H9 (cell line): ENCODE measurements at regions not wholly inside any gene's neighbourhood (a gene's known extent, or its start where the extent isn't known, plus 50 kb on each side); places are given as distances from the start of the nearest gene placed in this dataset.

ENCODE experiments used
- DNase-seq: peaks from one replicate; pipeline ENCODE4 v3.0.0-alpha.2; 2017
- H2AFZ ChIP-seq: one replicate; pipeline ENCODE4 v1.6.1; 2013; ENCODE audit warnings: mild to moderate bottlenecking, low read length, control low read depth, moderate library complexity
- H2AK5ac ChIP-seq: 2 replicates; pipeline ENCODE4 v1.6.1; 2013; ENCODE audit warnings: low read length, control low read depth, mixed read lengths; ENCODE audit not compliant: insufficient read length
- H2BK120ac ChIP-seq: one replicate; pipeline ENCODE4 v1.6.1; 2013; ENCODE audit warnings: low read depth, mild to moderate bottlenecking, low read length, control low read depth, inconsistent platforms; ENCODE audit not compliant: poor library complexity, severe bottlenecking
- H2BK12ac ChIP-seq: 2 replicates; pipeline ENCODE4 v1.6.1; 2013; ENCODE audit warnings: low read length, control low read depth, mixed read lengths, low read depth; ENCODE audit not compliant: insufficient read length
- H2BK15ac ChIP-seq: 2 replicates; pipeline ENCODE4 v1.6.1; 2013; ENCODE audit warnings: low read depth, low read length, control low read depth
- H2BK20ac ChIP-seq: one replicate; pipeline ENCODE4 v1.6.1; 2013; ENCODE audit warnings: low read depth, mild to moderate bottlenecking, low read length, control low read depth, inconsistent platforms; ENCODE audit not compliant: poor library complexity, severe bottlenecking
- H2BK5ac ChIP-seq: 2 replicates; pipeline ENCODE4 v1.6.1; 2013; ENCODE audit warnings: low read length, control low read depth, mixed read lengths; ENCODE audit not compliant: insufficient read length
- H3K14ac ChIP-seq: 2 replicates; pipeline ENCODE4 v1.6.1; 2013; ENCODE audit warnings: low read length, control low read depth; ENCODE audit not compliant: insufficient read depth
- H3K18ac ChIP-seq: 2 replicates; pipeline ENCODE4 v1.6.1; 2013; ENCODE audit warnings: low read depth, mild to moderate bottlenecking, mixed read lengths, low read length, control low read depth; ENCODE audit not compliant: insufficient read length
- H3K23ac ChIP-seq: 2 replicates; pipeline ENCODE4 v1.6.1; 2013; ENCODE audit warnings: low read length, control low read depth, mixed read lengths, low read depth; ENCODE audit not compliant: insufficient read length
- H3K23me2 ChIP-seq: 2 replicates; pipeline ENCODE4 v1.6.1; 2013; ENCODE audit warnings: low read depth, mild to moderate bottlenecking, mixed read lengths, low read length, control low read depth; ENCODE audit not compliant: insufficient read length, poor library complexity, severe bottlenecking
- H3K27ac ChIP-seq: 2 replicates; pipeline ENCODE4 v1.5.1; 2013; ENCODE audit warnings: low read length, control low read depth, mixed read lengths, low read depth; ENCODE audit not compliant: insufficient read length
- H3K27me3 ChIP-seq: 2 replicates; pipeline ENCODE4 v1.6.1; 2013; ENCODE audit warnings: low read length, control low read depth, inconsistent platforms; ENCODE audit not compliant: insufficient read depth
- H3K4ac ChIP-seq: 2 replicates; pipeline ENCODE4 v1.6.1; 2013; ENCODE audit warnings: low read depth, mild to moderate bottlenecking, control low read depth, inconsistent platforms, low read length, moderate library complexity
- H3K4me1 ChIP-seq: 2 replicates; pipeline ENCODE4 v1.6.1; 2013; ENCODE audit warnings: low read length, control low read depth, inconsistent platforms; ENCODE audit not compliant: insufficient read depth
- H3K4me2 ChIP-seq: 2 replicates; pipeline ENCODE4 v1.6.1; 2013; ENCODE audit warnings: low read length, control low read depth, mixed read lengths; ENCODE audit not compliant: insufficient read length, insufficient read depth
- H3K56ac ChIP-seq: 2 replicates; pipeline ENCODE4 v1.6.1; 2013; ENCODE audit warnings: low read depth, mild to moderate bottlenecking, mixed read lengths, low read length, control low read depth; ENCODE audit not compliant: insufficient read length
- H3K79me1 ChIP-seq: 2 replicates; pipeline ENCODE4 v1.6.1; 2013; ENCODE audit warnings: low read depth, mild to moderate bottlenecking, moderate library complexity, low read length, control low read depth, inconsistent platforms; ENCODE audit not compliant: insufficient read depth, poor library complexity, severe bottlenecking
- H3K79me2 ChIP-seq: 2 replicates; pipeline ENCODE4 v1.6.1; 2013; ENCODE audit warnings: low read length, control low read depth, inconsistent platforms; ENCODE audit not compliant: insufficient read depth
- H3K9ac ChIP-seq: 2 replicates; pipeline ENCODE4 v1.6.1; 2013; ENCODE audit warnings: low read length, control low read depth, mixed read lengths; ENCODE audit not compliant: insufficient read length; ENCODE audit errors: extremely low read depth
- H3K9me3 ChIP-seq: one replicate; pipeline ENCODE4 v1.6.1; 2013; ENCODE audit warnings: low read depth, low read length, inconsistent platforms; ENCODE audit not compliant: control insufficient read depth
- H3T11ph ChIP-seq: one replicate; pipeline ENCODE4 v1.6.1; 2013; ENCODE audit warnings: mild to moderate bottlenecking, low read length, control low read depth, inconsistent platforms
- H4K20me1 ChIP-seq: one replicate; pipeline ENCODE4 v1.6.1; 2013; ENCODE audit not compliant: control insufficient read depth, insufficient read length, insufficient read depth
- H4K5ac ChIP-seq: 2 replicates; pipeline ENCODE4 v1.6.1; 2013; ENCODE audit warnings: low read depth, mild to moderate bottlenecking, mixed read lengths, low read length, control low read depth; ENCODE audit not compliant: insufficient read length
- H4K8ac ChIP-seq: replicated peaks from 2 replicates; pipeline ENCODE4 v1.6.1; 2013; ENCODE audit warnings: low read length, control low read depth, mixed read lengths, low read depth; ENCODE audit not compliant: insufficient read length
- H4K91ac ChIP-seq: 2 replicates; pipeline ENCODE4 v1.6.1; 2013; ENCODE audit warnings: low read depth, mild to moderate bottlenecking, moderate library complexity, mixed read lengths, low read length, control low read depth; ENCODE audit not compliant: insufficient read length
- H3K27ac Mint-ChIP-seq, 3 experiments: 2 replicates in 2 of 3; 3 replicates in 1 of 3; pipeline ENCODE4 v1.8.0; 2020 to 2021; ENCODE audit warnings: mixed read lengths in 3 of 3, mild to moderate bottlenecking in 1 of 3, moderate library complexity in 1 of 3
- H3K27me3 Mint-ChIP-seq: 2 replicates; pipeline ENCODE4 v1.8.0; 2021; ENCODE audit warnings: low read depth, mild to moderate bottlenecking, moderate library complexity, mixed read lengths
- H3K36me3 Mint-ChIP-seq, 3 experiments: 2 replicates in 2 of 3; 3 replicates in 1 of 3; pipeline ENCODE4 v1.8.0; 2020 to 2021; ENCODE audit warnings: low read depth in 3 of 3, mixed read lengths in 3 of 3; ENCODE audit not compliant: insufficient read depth in 1 of 3
- H3K4me1 Mint-ChIP-seq, 2 experiments: 2 replicates each; pipeline ENCODE4 v1.8.0; 2020; ENCODE audit warnings: mixed read lengths in 2 of 2
- H3K4me3 Mint-ChIP-seq, 2 experiments: 2 replicates in 1 of 2; 3 replicates in 1 of 2; pipeline ENCODE4 v1.8.0; 2020 to 2021; ENCODE audit warnings: mild to moderate bottlenecking in 2 of 2, mixed read lengths in 2 of 2, moderate library complexity in 1 of 2
- H3K9me3 Mint-ChIP-seq, 2 experiments: 2 replicates in 1 of 2; 3 replicates in 1 of 2; pipeline ENCODE4 v1.8.0; 2020; ENCODE audit warnings: mild to moderate bottlenecking in 2 of 2, mixed read lengths in 2 of 2, moderate library complexity in 1 of 2
- WGBS: extraction: QIAGEN DNeasy Blood & Tissue Kit; methylation state at CpG from one replicate; pipeline ENCODE4 v1.1.7; 2013; ENCODE audit warnings: missing lambda C conversion rate, low lambda C conversion rate, mixed read lengths; ENCODE audit not compliant: insufficient read length; ENCODE audit errors: extremely low coverage; 5-methylcytosine and 5-hydroxymethylcytosine counted together
- TF ChIP-seq, protein P1 (sequence below): fragments of 200-600 bp; sonication (generic); conservative IDR thresholded peaks from 3 replicates; pipeline ENCODE4 v1.8.0; 2021; ENCODE audit warnings: antibody characterized with exemption, mild to moderate bottlenecking

DNA sequence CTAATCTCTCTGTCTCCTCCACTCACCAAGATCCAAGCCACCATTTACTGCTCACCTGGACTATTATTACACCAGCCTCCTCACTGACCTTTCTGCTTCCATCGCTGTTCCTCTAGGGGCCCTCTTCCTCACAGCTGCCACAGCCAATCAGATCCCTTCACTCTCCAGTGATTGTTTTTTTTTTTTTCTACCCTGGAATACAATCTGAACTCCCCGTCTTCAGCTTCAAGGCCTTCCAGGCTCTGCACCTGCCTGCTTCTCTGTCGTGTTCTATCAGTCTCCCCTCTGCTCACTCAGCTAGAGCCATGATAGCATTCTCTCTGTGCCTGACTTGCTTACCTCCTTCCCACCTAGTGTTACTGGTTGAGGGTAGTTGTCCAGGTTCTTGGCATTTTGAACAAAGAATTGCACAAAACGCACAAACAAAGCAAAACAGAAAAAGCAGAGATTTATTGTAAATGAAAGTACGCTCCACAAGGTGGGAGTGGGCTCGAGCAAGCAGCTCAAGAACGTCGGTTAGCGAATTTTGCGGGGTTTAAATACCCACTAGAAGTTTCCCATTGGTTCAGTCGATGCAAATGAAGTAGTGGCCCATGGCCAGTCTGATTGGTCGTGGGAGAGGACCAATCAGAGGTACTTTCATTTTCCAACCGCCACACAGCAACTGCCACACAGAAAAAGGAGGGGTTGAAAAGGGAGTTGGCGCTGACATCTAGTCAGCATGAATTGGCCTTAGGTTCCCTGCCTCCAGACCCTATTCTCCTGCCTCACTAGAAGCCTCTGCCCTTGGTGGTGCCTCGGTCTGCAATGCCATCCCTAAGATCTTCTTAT lies 188.9 kb downstream of the TLE3 start:
- Histone ChIP-seq H2AK5ac (no peak overlapping the region), H3K9ac (no peak overlapping the region), H3K4me1 (peaks cover 6% of the 10 kb centered on the region; the same call in 1 of the 2 replicates), H2BK5ac (no peak overlapping the region), H3K4ac (no peak overlapping the region), H3K79me1 (no peaks in the 10 kb centered on the region), H3T11ph (no peak overlapping the region), H3K27ac (no peak overlapping the region), H2BK20ac (no peak overlapping the region), H3K18ac (no peak overlapping the region), H3K14ac (no peak overlapping the region; the same call in 1 of the 2 replicates), H4K20me1 (no peaks in the 10 kb centered on the region), H3K79me2 (no peaks in the 10 kb centered on the region), H4K5ac (no peak overlapping the region), H2BK15ac (no peak overlapping the region), H3K56ac (no peak overlapping the region), H3K23ac (no peak overlapping the region), H4K8ac (no peak overlapping the region), H3K27me3 (no peaks in the 10 kb centered on the region), H3K4me2 (peak overlapping the region; percentile 39), H2AFZ (no peak overlapping the region), H3K9me3 (no peaks in the 10 kb centered on the region), H4K91ac (no peak overlapping the region), H2BK120ac (no peak overlapping the region), H3K23me2 (no peaks in the 10 kb centered on the region), H2BK12ac (no peak overlapping the region)
- no peaks in the 10 kb centered on the region for H3K9me3 Mint-ChIP-seq
- peaks cover 35 to 41% of the 10 kb centered on the region in 2 experiments for H3K4me1 Mint-ChIP-seq
- TF ChIP-seq, protein P1, sequence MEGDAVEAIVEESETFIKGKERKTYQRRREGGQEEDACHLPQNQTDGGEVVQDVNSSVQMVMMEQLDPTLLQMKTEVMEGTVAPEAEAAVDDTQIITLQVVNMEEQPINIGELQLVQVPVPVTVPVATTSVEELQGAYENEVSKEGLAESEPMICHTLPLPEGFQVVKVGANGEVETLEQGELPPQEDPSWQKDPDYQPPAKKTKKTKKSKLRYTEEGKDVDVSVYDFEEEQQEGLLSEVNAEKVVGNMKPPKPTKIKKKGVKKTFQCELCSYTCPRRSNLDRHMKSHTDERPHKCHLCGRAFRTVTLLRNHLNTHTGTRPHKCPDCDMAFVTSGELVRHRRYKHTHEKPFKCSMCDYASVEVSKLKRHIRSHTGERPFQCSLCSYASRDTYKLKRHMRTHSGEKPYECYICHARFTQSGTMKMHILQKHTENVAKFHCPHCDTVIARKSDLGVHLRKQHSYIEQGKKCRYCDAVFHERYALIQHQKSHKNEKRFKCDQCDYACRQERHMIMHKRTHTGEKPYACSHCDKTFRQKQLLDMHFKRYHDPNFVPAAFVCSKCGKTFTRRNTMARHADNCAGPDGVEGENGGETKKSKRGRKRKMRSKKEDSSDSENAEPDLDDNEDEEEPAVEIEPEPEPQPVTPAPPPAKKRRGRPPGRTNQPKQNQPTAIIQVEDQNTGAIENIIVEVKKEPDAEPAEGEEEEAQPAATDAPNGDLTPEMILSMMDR: no peak
- H3K27me3 Mint-ChIP-seq: peaks cover 24% of the 10 kb centered on the region
- H3K4me3 Mint-ChIP-seq: peak overlapping the region; percentile 2 to 7; a peak in 2 of 5 replicates
- no CpG with 5 or more reads among the region's 15 CpGs for WGBS
- no peak for DNase-seq
- H3K36me3 Mint-ChIP-seq: no peaks in the 10 kb centered on the region
- H3K27ac Mint-ChIP-seq: peak overlapping the region in 1 of 3 experiments; percentile 78; a peak in 2 of 7 replicates
